ENCODE measurements at regions not wholly inside any gene's neighbourhood (a gene's known extent, or its start where the extent isn't known, plus 50 kb on each side); places are given as distances from the start of the nearest gene placed in this dataset.

DNA sequence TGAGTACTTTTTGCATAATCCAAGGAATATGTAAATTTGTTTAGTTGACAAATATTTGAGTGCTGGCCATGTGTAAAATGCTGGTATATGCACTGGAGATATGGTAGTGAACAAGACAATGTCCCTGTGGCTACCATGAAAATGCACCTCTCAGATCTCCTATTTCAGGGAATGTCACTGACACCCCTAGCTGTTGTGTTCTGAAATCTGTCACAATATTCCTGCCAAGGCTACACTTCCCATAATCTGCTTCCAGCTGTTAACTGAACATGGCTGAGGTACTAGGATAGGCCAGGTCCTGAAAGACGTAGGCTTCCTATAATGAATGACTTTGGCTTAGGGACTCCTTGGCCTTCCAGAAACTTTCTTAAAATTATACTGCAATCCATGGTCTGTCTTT is 197.8 kb downstream of the ZNF648 start:
- no peaks in the 10 kb centered on the region for H3K36me3 Mint-ChIP-seq (ENCODE audit: low read depth)
- H3K4me1 Mint-ChIP-seq (ENCODE audit: low read depth), result no peaks in the 10 kb centered on the region
- no peak for DNase-seq (ENCODE audit: low spot score)
- H3K9me3 Mint-ChIP-seq (ENCODE audit: low read depth), result peaks cover 17% of the 10 kb centered on the region
- no peak overlapping the region for H3K4me3 Mint-ChIP-seq (ENCODE audit: unreplicated experiment)
- H3K27ac Mint-ChIP-seq (ENCODE audit: unreplicated experiment), result no peak overlapping the region
- peaks cover 2% of the 10 kb centered on the region for H3K27me3 Mint-ChIP-seq (ENCODE audit: low read depth)
- TF ChIP-seq, protein P1, sequence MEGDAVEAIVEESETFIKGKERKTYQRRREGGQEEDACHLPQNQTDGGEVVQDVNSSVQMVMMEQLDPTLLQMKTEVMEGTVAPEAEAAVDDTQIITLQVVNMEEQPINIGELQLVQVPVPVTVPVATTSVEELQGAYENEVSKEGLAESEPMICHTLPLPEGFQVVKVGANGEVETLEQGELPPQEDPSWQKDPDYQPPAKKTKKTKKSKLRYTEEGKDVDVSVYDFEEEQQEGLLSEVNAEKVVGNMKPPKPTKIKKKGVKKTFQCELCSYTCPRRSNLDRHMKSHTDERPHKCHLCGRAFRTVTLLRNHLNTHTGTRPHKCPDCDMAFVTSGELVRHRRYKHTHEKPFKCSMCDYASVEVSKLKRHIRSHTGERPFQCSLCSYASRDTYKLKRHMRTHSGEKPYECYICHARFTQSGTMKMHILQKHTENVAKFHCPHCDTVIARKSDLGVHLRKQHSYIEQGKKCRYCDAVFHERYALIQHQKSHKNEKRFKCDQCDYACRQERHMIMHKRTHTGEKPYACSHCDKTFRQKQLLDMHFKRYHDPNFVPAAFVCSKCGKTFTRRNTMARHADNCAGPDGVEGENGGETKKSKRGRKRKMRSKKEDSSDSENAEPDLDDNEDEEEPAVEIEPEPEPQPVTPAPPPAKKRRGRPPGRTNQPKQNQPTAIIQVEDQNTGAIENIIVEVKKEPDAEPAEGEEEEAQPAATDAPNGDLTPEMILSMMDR (IDR thresholded peaks at IDR 0.05), result no peak

DNA sequence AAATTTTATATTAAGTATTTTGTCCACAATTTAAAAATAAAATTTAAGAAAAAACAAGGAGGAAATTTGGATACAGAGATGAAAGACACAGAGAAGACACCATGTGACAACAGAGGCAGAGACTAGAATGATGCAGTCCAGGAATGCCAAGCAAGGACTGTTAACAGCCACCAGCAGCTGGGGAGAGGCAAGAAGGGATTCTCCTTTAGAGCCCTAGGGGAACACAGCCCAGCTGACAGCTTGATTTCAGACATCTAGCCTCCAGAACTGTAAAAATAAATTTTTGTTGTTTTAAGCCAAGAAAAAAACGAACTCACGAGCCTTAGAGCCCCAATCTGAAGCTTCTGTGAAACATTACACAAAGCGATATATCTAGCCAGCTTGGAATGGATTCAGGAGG is 198.5 kb downstream of the ZNF648 start:
- no peaks in the 10 kb centered on the region for H3K4me1 Mint-ChIP-seq (ENCODE audit: low read depth)
- TF ChIP-seq, protein P1 (IDR thresholded peaks at IDR 0.05), result no peak

GRCh38 chr1:181858135-181858534 is 203.4 kb downstream of the ZNF648 start:
- no peak overlapping the region for H3K4me3 Mint-ChIP-seq (ENCODE audit: unreplicated experiment)
- H3K9me3 Mint-ChIP-seq (ENCODE audit: low read depth), result peaks cover 33% of the 10 kb centered on the region
- TF ChIP-seq, protein P1 (IDR thresholded peaks at IDR 0.05), result no peak
- H3K36me3 Mint-ChIP-seq (ENCODE audit: low read depth), result no peaks in the 10 kb centered on the region
- H3K27ac Mint-ChIP-seq (ENCODE audit: unreplicated experiment), result no peak overlapping the region
- no peaks in the 10 kb centered on the region for H3K27me3 Mint-ChIP-seq (ENCODE audit: low read depth)
- H3K4me1 Mint-ChIP-seq (ENCODE audit: low read depth), result no peaks in the 10 kb centered on the region
- no peak for DNase-seq (ENCODE audit: low spot score)

More for the DNA sequence above, 198.5 kb downstream of the ZNF648 start:
- no peaks in the 10 kb centered on the region for H3K27me3 Mint-ChIP-seq (ENCODE audit: low read depth)
- no peak for DNase-seq (ENCODE audit: low spot score)
- H3K27ac Mint-ChIP-seq (ENCODE audit: unreplicated experiment), result no peak overlapping the region
- H3K4me3 Mint-ChIP-seq (ENCODE audit: unreplicated experiment), result no peak overlapping the region
- no peaks in the 10 kb centered on the region for H3K36me3 Mint-ChIP-seq (ENCODE audit: low read depth)
- H3K9me3 Mint-ChIP-seq (ENCODE audit: low read depth), result peaks cover 17% of the 10 kb centered on the region

Data from chondrocyte (in vitro differentiated cells).